ENCODE measurements at regions not wholly inside any gene's neighbourhood (a gene's known extent, or its start where the extent isn't known, plus 50 kb on each side); places are given as distances from the start of the nearest gene placed in this dataset.

GRCh38 chr2:78928502-78928901 lies 97.0 kb upstream of the REG3G start:
- TF ChIP-seq CTCF (conservative IDR thresholded peaks at IDR 0.05; ENCODE audit: low read length) = no peak
- TF ChIP-seq EZH2phosphoT487 (IDR thresholded peaks at IDR 0.05; ENCODE audit: borderline replicate concordance) = no peak

Data from Loucy (cell line).